ENCODE measurements at regions not wholly inside any gene's neighbourhood (a gene's known extent, or its start where the extent isn't known, plus 50 kb on each side); places are given as distances from the start of the nearest gene placed in this dataset.

GRCh38 chr2:144248350-144249034 lies 271.4 kb downstream of the ZEB2 start:
- TF ChIP-seq POLR2A (IDR thresholded peaks at IDR 0.05) (no peak), CTCF (IDR thresholded peaks at IDR 0.05) (no peak)
